ENCODE measurements at regions not wholly inside any gene's neighbourhood (a gene's known extent, or its start where the extent isn't known, plus 50 kb on each side); places are given as distances from the start of the nearest gene placed in this dataset.

DNA sequence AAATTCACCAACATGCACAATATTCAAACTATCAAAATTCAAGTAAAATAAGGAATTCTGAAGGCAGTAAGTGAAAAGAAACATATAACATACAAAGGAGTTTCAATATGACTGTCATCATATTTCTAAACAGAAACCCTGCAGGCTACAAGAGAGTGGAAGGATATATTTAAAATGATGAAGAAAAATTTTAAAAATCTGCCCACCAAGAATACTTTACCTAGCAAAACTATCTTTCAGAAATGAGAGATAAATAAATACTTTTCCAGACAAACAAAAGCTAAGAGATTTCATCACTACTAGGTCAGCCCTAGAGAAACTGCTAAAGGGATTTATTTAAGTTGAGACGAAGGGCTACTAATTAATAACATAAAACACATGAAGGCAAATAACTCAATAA is 73.8 kb upstream of the MANEA start:
- TF ChIP-seq SPI1 (IDR thresholded peaks at IDR 0.05; ENCODE audit: low read depth, low read length): no peak
- TF ChIP-seq TAF1 (IDR thresholded peaks at IDR 0.05; ENCODE audit: low read depth, low read length): no peak
- no peak for TF ChIP-seq POLR2A (IDR thresholded peaks at IDR 0.05; ENCODE audit: low read depth, low read length)

Data from GM12891 (cell line).